Lung microvascular endothelial cell (primary cell): ENCODE measurements at regions not wholly inside any gene's neighbourhood (a gene's known extent, or its start where the extent isn't known, plus 50 kb on each side); places are given as distances from the start of the nearest gene placed in this dataset.
A peak's percentile ranks its signal among the peaks of the same experiment; 100 is the strongest.

ENCODE experiments used
- DNase-seq, 2 donors: peaks; one replicate each; pipeline versions ENCODE4 v3.0.0 to v3.0.0-alpha.2; 2010; ENCODE audit warnings: low read depth in 2 of 2

GRCh38 chr15:62637950-62638619 is 404.5 kb upstream of the TPM1 start:
- no peak for DNase-seq

- no peak for DNase-seq
Observed at GRCh38 chr15:62639432-62639831, 403.1 kb upstream of the TPM1 start.

GRCh38 chr15:62639906-62640605 is 402.5 kb upstream of the TPM1 start:
- no peak for DNase-seq

- no peak for DNase-seq
Observed at GRCh38 chr15:62641825-62642224, 400.7 kb upstream of the TPM1 start.

- no peak for DNase-seq
Observed at GRCh38 chr15:62643572-62643971, 399.0 kb upstream of the TPM1 start.

- DNase-seq: no peak
Observed at GRCh38 chr15:62644216-62644888, 398.2 kb upstream of the TPM1 start.

- no peak for DNase-seq
Observed at GRCh38 chr15:62644889-62645742, 397.4 kb upstream of the TPM1 start.

GRCh38 chr15:62647202-62647842 is 395.2 kb upstream of the TPM1 start:
- DNase-seq: peak; percentile 3 to 6

GRCh38 chr15:62647843-62648505 is 394.6 kb upstream of the TPM1 start:
- no peak for DNase-seq

GRCh38 chr15:62648954-62649353 is 393.6 kb upstream of the TPM1 start:
- DNase-seq: peak; percentile 10 to 27

GRCh38 chr15:62649793-62650420 is 392.6 kb upstream of the TPM1 start:
- DNase-seq: no peak

- no peak for DNase-seq
Observed at GRCh38 chr15:62653122-62653521, 389.4 kb upstream of the TPM1 start.

- no peak for DNase-seq
Observed at GRCh38 chr15:62656071-62656470, 386.5 kb upstream of the TPM1 start.

GRCh38 chr15:62657501-62657900 is 385.0 kb upstream of the TPM1 start:
- DNase-seq: peak in 1 of 2 donors; percentile 52

GRCh38 chr15:62658498-62658897 is 384.0 kb upstream of the TPM1 start:
- DNase-seq: peak in 1 of 2 donors; percentile 10

GRCh38 chr15:62663547-62663946 is 379.0 kb upstream of the TPM1 start:
- DNase-seq: no peak

- peak in 1 of 2 donors; percentile 41 for DNase-seq
Observed at GRCh38 chr15:62665449-62665848, 377.1 kb upstream of the TPM1 start.

GRCh38 chr15:62666046-62666445 is 376.5 kb upstream of the TPM1 start:
- DNase-seq: no peak

- no peak for DNase-seq
Observed at GRCh38 chr15:62672268-62672667, 370.3 kb upstream of the TPM1 start.

- DNase-seq: no peak
Observed at GRCh38 chr15:62676891-62677290, 365.7 kb upstream of the TPM1 start.
